IMR-90 (cell line): ENCODE measurements at regions not wholly inside any gene's neighbourhood (a gene's known extent, or its start where the extent isn't known, plus 50 kb on each side); places are given as distances from the start of the nearest gene placed in this dataset.

ENCODE experiments used
- ATAC-seq: fragments of 200-7000 bp; cut with Tn5 transposase; 2 replicates; pipeline ENCODE4 v1.9.1; 2020; ENCODE audit warnings: low read depth, mild to moderate bottlenecking, moderate library complexity
- BruUV-seq: library from RNA; stranded (reverse); fragments of 400-500 nt; replicated peaks from 2 replicates; lab custom pipeline; 2021; lab: Mats Ljungman, UMichigan
- CTCF ChIA-PET: fragments of 300-600 bp; formaldehyde crosslinking; extraction: SDS; loops from one replicate; lab custom pipeline; 2021; ENCODE audit warnings: antibody characterized with exemption; lab: Yijun Ruan, JAX
- POLR2A ChIA-PET: fragments of 300-600 bp; sonication (Branson Sonifier 250); formaldehyde crosslinking; loops from one replicate; lab custom pipeline; 2022; ENCODE audit warnings: antibody characterized with exemption; ENCODE audit not compliant: unreplicated experiment; lab: Charles Lee
- DNase-seq: peaks from one replicate; pipeline ENCODE4 v3.0.0; 2013
- H2AFZ ChIP-seq: replicated peaks from 2 replicates; pipeline ENCODE3; 2013; ENCODE audit warnings: low read length, mild to moderate bottlenecking; ENCODE audit not compliant: poor library complexity
- H2AK5ac ChIP-seq: 2 replicates; pipeline ENCODE4 v1.6.1; 2013; ENCODE audit warnings: low read depth, low read length, inconsistent platforms
- H2AK9ac ChIP-seq: replicated peaks from 2 replicates; pipeline ENCODE3; 2013; ENCODE audit warnings: mild to moderate bottlenecking, low read depth, low read length, moderate library complexity; ENCODE audit not compliant: poor library complexity
- H2BK120ac ChIP-seq: 2 replicates; pipeline ENCODE4 v1.6.1; 2013; ENCODE audit warnings: low read depth, low read length, inconsistent platforms
- H2BK15ac ChIP-seq: 3 replicates; pipeline ENCODE4 v1.6.1; 2013; ENCODE audit warnings: low read depth, low read length, inconsistent platforms
- H2BK20ac ChIP-seq: 2 replicates; pipeline ENCODE4 v1.6.1; 2013; ENCODE audit warnings: low read depth, mild to moderate bottlenecking, inconsistent platforms, low read length, moderate library complexity
- H2BK5ac ChIP-seq: 2 replicates; pipeline ENCODE4 v1.6.1; 2013; ENCODE audit warnings: mild to moderate bottlenecking, low read depth, low read length, inconsistent platforms; ENCODE audit not compliant: poor library complexity, severe bottlenecking
- H3K14ac ChIP-seq: replicated peaks from 2 replicates; pipeline ENCODE4 v1.6.1; 2013; ENCODE audit warnings: low read depth, low read length, inconsistent platforms
- H3K18ac ChIP-seq: 2 replicates; pipeline ENCODE4 v1.6.1; 2013; ENCODE audit warnings: low read depth, low read length, control low read depth
- H3K23ac ChIP-seq: 2 replicates; pipeline ENCODE4 v1.6.1; 2013; ENCODE audit warnings: low read depth, low read length, inconsistent platforms
- H3K27ac ChIP-seq: 2 replicates; pipeline ENCODE4 v1.5.1; 2013; ENCODE audit warnings: mild to moderate bottlenecking, control low read depth, low read length; ENCODE audit not compliant: insufficient read depth
- H3K27me3 ChIP-seq: 2 replicates; pipeline ENCODE4 v1.6.1; 2013; ENCODE audit warnings: low read length; ENCODE audit not compliant: control insufficient read depth, insufficient read depth
- H3K36me3 ChIP-seq: 2 replicates; pipeline ENCODE4 v1.6.1; 2013; ENCODE audit warnings: low read length, mixed read lengths; ENCODE audit not compliant: control insufficient read depth, insufficient read depth
- H3K4ac ChIP-seq: 2 replicates; pipeline ENCODE4 v1.6.1; 2013; ENCODE audit warnings: low read depth, low read length, inconsistent platforms
- H3K4me1 ChIP-seq: 2 replicates; pipeline ENCODE4 v1.6.1; 2013; ENCODE audit warnings: low read length, mixed read lengths; ENCODE audit not compliant: control insufficient read depth, insufficient read depth
- H3K4me2 ChIP-seq: 2 replicates; pipeline ENCODE4 v1.6.1; 2013; ENCODE audit warnings: low read depth, mild to moderate bottlenecking, control low read depth, low read length, moderate library complexity
- H3K4me3 ChIP-seq: 2 replicates; pipeline ENCODE4 v1.5.1; 2013; ENCODE audit warnings: low read depth, mild to moderate bottlenecking, control low read depth, low read length, moderate library complexity; ENCODE audit not compliant: insufficient read depth
- H3K56ac ChIP-seq: 2 replicates; pipeline ENCODE4 v1.6.1; 2013; ENCODE audit warnings: low read length, inconsistent platforms; ENCODE audit not compliant: insufficient read depth; ENCODE audit errors: extremely low read depth
- H3K79me1 ChIP-seq, 2 experiments: 2 replicates each; pipeline ENCODE4 v1.6.1; 2013; ENCODE audit warnings: low read length in 2 of 2, inconsistent platforms in 1 of 2, low read depth in 1 of 2
- H3K9ac ChIP-seq: 2 replicates; pipeline ENCODE4 v1.6.1; 2013; ENCODE audit warnings: low read depth, low read length, control low read depth
- H3K9me1 ChIP-seq: 2 replicates; pipeline ENCODE4 v1.6.1; 2013; ENCODE audit warnings: low read length, inconsistent platforms; ENCODE audit not compliant: insufficient read depth
- H3K9me3 ChIP-seq: 2 replicates; pipeline ENCODE4 v1.6.1; 2013; ENCODE audit warnings: low read length; ENCODE audit not compliant: control insufficient read depth, insufficient read depth
- H4K20me1 ChIP-seq: 2 replicates; pipeline ENCODE4 v1.6.1; 2013; ENCODE audit warnings: low read length, inconsistent platforms; ENCODE audit not compliant: insufficient read depth
- H4K5ac ChIP-seq: 2 replicates; pipeline ENCODE4 v1.6.1; 2013; ENCODE audit warnings: mild to moderate bottlenecking, low read depth, low read length, control low read depth
- H4K8ac ChIP-seq, 2 experiments: 2 replicates each; pipeline ENCODE4 v1.6.1; 2013; ENCODE audit warnings: low read depth in 2 of 2, low read length in 2 of 2, control low read depth in 1 of 2, inconsistent platforms in 1 of 2
- H4K91ac ChIP-seq: 2 replicates; pipeline ENCODE4 v1.6.1; 2013; ENCODE audit warnings: low read depth, low read length, inconsistent platforms; ENCODE audit not compliant: insufficient read depth
- BHLHE40 ChIP-seq: fragments of 150-350 bp; IDR thresholded peaks from 2 replicates; pipeline ENCODE4 v1.6.1; 2016; ENCODE audit warnings: mild to moderate bottlenecking, low read depth, low read length
- CEBPB ChIP-seq: IDR thresholded peaks from 2 replicates; pipeline ENCODE4 v1.6.1; 2012; ENCODE audit warnings: low read depth, low read length, improper control_type of control experiment
- CHD1 ChIP-seq: IDR thresholded peaks from 2 replicates; pipeline ENCODE4 v1.6.1; 2012; ENCODE audit warnings: low read depth, low read length, improper control_type of control experiment
- CTCF ChIP-seq: conservative IDR thresholded peaks from 2 replicates; pipeline ENCODE4 v1.5.1; 2012; ENCODE audit warnings: mild to moderate bottlenecking, low read depth, low read length, improper control_type of control experiment
- ELK1 ChIP-seq: fragments of 150-350 bp; IDR thresholded peaks from 2 replicates; pipeline ENCODE4 v1.6.1; 2016; ENCODE audit warnings: low read depth, mild to moderate bottlenecking, low read length, moderate library complexity, borderline replicate concordance
- FOS ChIP-seq: fragments of 150-350 bp; IDR thresholded peaks from 2 replicates; pipeline ENCODE4 v1.6.1; 2016; ENCODE audit warnings: low read depth, low read length
- MAFK ChIP-seq: IDR thresholded peaks from 2 replicates; pipeline ENCODE4 v1.6.1; 2012; ENCODE audit warnings: low read depth, low read length, improper control_type of control experiment
- MAZ ChIP-seq: IDR thresholded peaks from 2 replicates; pipeline ENCODE4 v1.6.1; 2012; ENCODE audit warnings: low read depth, mild to moderate bottlenecking, low read length, improper control_type of control experiment, moderate library complexity, borderline replicate concordance
- MXI1 ChIP-seq: IDR thresholded peaks from 2 replicates; pipeline ENCODE4 v1.6.1; 2012; ENCODE audit warnings: low read depth, mild to moderate bottlenecking, low read length, moderate library complexity, borderline replicate concordance
- NFE2L2 ChIP-seq: fragments of 150-350 bp; IDR thresholded peaks from 2 replicates; pipeline ENCODE4 v1.6.1; 2016; ENCODE audit warnings: low read depth, mild to moderate bottlenecking, low read length
- POLR2A ChIP-seq: IDR thresholded peaks from 2 replicates; pipeline ENCODE4 v1.6.1; 2012; ENCODE audit warnings: mild to moderate bottlenecking, low read depth, low read length
- RAD21 ChIP-seq: IDR thresholded peaks from 2 replicates; pipeline ENCODE4 v1.6.1; 2012; ENCODE audit warnings: low read length, improper control_type of control experiment
- RCOR1 ChIP-seq: IDR thresholded peaks from 2 replicates; pipeline ENCODE4 v1.6.1; 2012; ENCODE audit warnings: mild to moderate bottlenecking, low read length, improper control_type of control experiment; ENCODE audit not compliant: insufficient replicate concordance
- RFX5 ChIP-seq: IDR thresholded peaks from 2 replicates; pipeline ENCODE4 v1.8.0; 2012; ENCODE audit warnings: low read depth, mild to moderate bottlenecking, low read length, moderate library complexity
- SMC3 ChIP-seq: fragments of 150-350 bp; IDR thresholded peaks from 2 replicates; pipeline ENCODE4 v1.6.1; 2016; ENCODE audit warnings: low read depth, mild to moderate bottlenecking, antibody characterized with exemption, low read length, moderate library complexity
- USF2 ChIP-seq: fragments of 150-350 bp; IDR thresholded peaks from 2 replicates; pipeline ENCODE4 v1.6.1; 2017; ENCODE audit warnings: mild to moderate bottlenecking, antibody characterized with exemption, low read length, low read depth
- whole genome bisulfite sequencing, 2 experiments: methylation state at CpG; one replicate each; pipeline versions ENCODE4 v1.1.5 to v1.1.7; 2013; ENCODE audit warnings: missing lambda C conversion rate in 2 of 2; ENCODE audit not compliant: insufficient read length in 1 of 2; ENCODE audit errors: extremely low coverage in 2 of 2; 5-methylcytosine and 5-hydroxymethylcytosine counted together
- dilution Hi-C: fragments of 300-500 bp; cut with HindIII; formaldehyde crosslinking; loops from one replicate; pipeline ENCODE4 v1.14.3; 2018; ENCODE audit warnings: low sequenced_read_pairs; ENCODE audit not compliant: unreplicated experiment
- in situ Hi-C: fragments of 300-500 bp; cut with MboI; formaldehyde crosslinking; loops from 3 replicates; pipeline ENCODE4 v1.14.3; 2019; ENCODE audit warnings: low sequenced_read_pairs, inconsistent platforms, mixed read lengths
- intact Hi-C: fragments of 100-400 bp; cut with micrococcal nuclease; formaldehyde crosslinking; loops from 2 replicates; pipeline ENCODE4 v1.10.0; 2022

- Histone ChIP-seq H3K4me1 (no peaks in the 10 kb centered on the region), H2AK9ac (no peak overlapping the region), H2AK5ac (no peak overlapping the region), H3K56ac (no peak overlapping the region), H2BK20ac (no peak overlapping the region), H4K5ac (no peak overlapping the region), H2BK120ac (no peak overlapping the region), H4K91ac (no peak overlapping the region), H3K18ac (no peak overlapping the region), H3K79me1 (no peaks in the 10 kb centered on the region), H2BK15ac (no peak overlapping the region), H2AFZ (no peak overlapping the region), H3K4me3 (no peak overlapping the region), H4K20me1 (no peaks in the 10 kb centered on the region), H3K4ac (no peak overlapping the region), H3K4me2 (no peak overlapping the region), H3K23ac (no peak overlapping the region), H3K27me3 (peaks cover 1% of the 10 kb centered on the region; the same call in 1 of the 2 replicates), H3K9me1 (no peaks in the 10 kb centered on the region), H3K9ac (no peak overlapping the region), H4K8ac (no peak overlapping the region), H3K14ac (no peak overlapping the region), H3K36me3 (no peaks in the 10 kb centered on the region), H3K27ac (no peak overlapping the region), H3K9me3 (no peaks in the 10 kb centered on the region), H2BK5ac (no peak overlapping the region)
- in situ Hi-C loops = no loop called here
- no peak for ATAC-seq
- no CpG with 5 or more reads among the region's 3 CpGs for WGBS, 2 experiments
- ChIA-PET CTCF (no interaction called here), POLR2A (no interaction called here)
- DNase-seq = no peak
- dilution Hi-C loops = no loop called here
- intact Hi-C loops = no loop called here
- no TSS peak for BruUV-seq
- no peak for TF ChIP-seq FOS
- no peak for TF ChIP-seq POLR2A
- no peak for TF ChIP-seq USF2
- no peak for TF ChIP-seq RFX5
- no peak for TF ChIP-seq CEBPB
- TF ChIP-seq CHD1 = no peak
- no peak for TF ChIP-seq RCOR1
- no peak for TF ChIP-seq ELK1
- no peak for TF ChIP-seq MAZ
- no peak for TF ChIP-seq MXI1
- no peak for TF ChIP-seq CTCF
- no peak for TF ChIP-seq NFE2L2
- TF ChIP-seq MAFK = no peak
- no peak for TF ChIP-seq RAD21
- TF ChIP-seq BHLHE40 = no peak
- no peak for TF ChIP-seq SMC3
These were observed 111.9 kb upstream of the IQCM start for GRCh38 chr4:149927514-149927913.
